MM.1S (cell line): ENCODE measurements at regions not wholly inside any gene's neighbourhood (a gene's known extent, or its start where the extent isn't known, plus 50 kb on each side); places are given as distances from the start of the nearest gene placed in this dataset.

Source experiments
- DNase-seq: peaks from one replicate; pipeline ENCODE4 v3.0.0-alpha.2; 2015
- H2AFZ ChIP-seq: fragments of 300-600 bp; sonication (generic); 2 replicates; pipeline ENCODE4 v1.6.0; 2016; ENCODE audit warnings: antibody characterized with exemption, low read length
- H3F3A ChIP-seq: fragments of 300-600 bp; sonication (generic); 2 replicates; pipeline ENCODE4 v1.6.1; 2016; ENCODE audit warnings: mild to moderate bottlenecking, antibody characterized with exemption, low read length, moderate library complexity, mixed read lengths; ENCODE audit not compliant: insufficient read depth
- H3K27ac ChIP-seq: fragments of 300-600 bp; sonication (generic); 2 replicates; pipeline ENCODE4 v1.5.1; 2016; ENCODE audit warnings: mild to moderate bottlenecking, low read length
- H3K27me3 ChIP-seq: fragments of 300-600 bp; sonication (generic); replicated peaks from 2 replicates; pipeline ENCODE4 v1.6.0; 2016; ENCODE audit warnings: low read length; ENCODE audit not compliant: insufficient read depth
- H3K36me3 ChIP-seq: fragments of 300-600 bp; sonication (generic); replicated peaks from 2 replicates; pipeline ENCODE4 v1.6.1; 2016; ENCODE audit warnings: mild to moderate bottlenecking, low read length, mixed read lengths; ENCODE audit not compliant: insufficient read depth
- H3K4me1 ChIP-seq: fragments of 300-600 bp; sonication (generic); 2 replicates; pipeline ENCODE4 v1.6.1; 2016; ENCODE audit warnings: low read length, mixed read lengths
- H3K4me2 ChIP-seq: fragments of 300-600 bp; sonication (generic); 2 replicates; pipeline ENCODE4 v1.6.0; 2016; ENCODE audit warnings: low read depth, low read length
- H3K4me3 ChIP-seq: fragments of 300-600 bp; sonication (generic); 2 replicates; pipeline ENCODE4 v1.5.1; 2016; ENCODE audit warnings: low read length, mixed read lengths
- H3K79me2 ChIP-seq: fragments of 300-600 bp; sonication (generic); 2 replicates; pipeline ENCODE4 v1.6.1; 2016; ENCODE audit warnings: mixed run types, low read length, mixed read lengths
- H3K9ac ChIP-seq: fragments of 300-600 bp; sonication (generic); 2 replicates; pipeline ENCODE4 v1.6.1; 2016; ENCODE audit warnings: low read length, mixed read lengths
- H3K9me2 ChIP-seq: fragments of 300-600 bp; sonication (generic); replicated peaks from 2 replicates; pipeline ENCODE4 v1.6.1; 2016; ENCODE audit warnings: mild to moderate bottlenecking, low read length, mixed read lengths; ENCODE audit not compliant: insufficient read depth
- H3K9me3 ChIP-seq: fragments of 300-600 bp; sonication (generic); replicated peaks from 2 replicates; pipeline ENCODE4 v1.6.1; 2016; ENCODE audit warnings: mild to moderate bottlenecking, low read length, mixed read lengths; ENCODE audit not compliant: insufficient read depth
- H4K20me1 ChIP-seq: fragments of 300-600 bp; sonication (generic); 2 replicates; pipeline ENCODE4 v1.6.1; 2016; ENCODE audit warnings: mild to moderate bottlenecking, low read length, moderate library complexity, mixed read lengths; ENCODE audit not compliant: insufficient read depth
- EZH2 ChIP-seq: fragments of 300-600 bp; sonication (generic); optimal IDR thresholded peaks from 2 replicates; pipeline ENCODE3; 2017; ENCODE audit warnings: low read depth, mild to moderate bottlenecking, antibody characterized with exemption, low read length, mixed read lengths
- EZH2phosphoT487 ChIP-seq: fragments of 300-600 bp; sonication (generic); IDR thresholded peaks from 2 replicates; pipeline ENCODE4 v1.6.1; 2018; ENCODE audit warnings: antibody characterized with exemption, low read length
- TF ChIP-seq, protein P1 (sequence below): fragments of 300-600 bp; sonication (generic); IDR thresholded peaks from 2 replicates; pipeline ENCODE4 v1.5.1; 2016; ENCODE audit warnings: antibody characterized with exemption, low read length, mixed read lengths

DNA sequence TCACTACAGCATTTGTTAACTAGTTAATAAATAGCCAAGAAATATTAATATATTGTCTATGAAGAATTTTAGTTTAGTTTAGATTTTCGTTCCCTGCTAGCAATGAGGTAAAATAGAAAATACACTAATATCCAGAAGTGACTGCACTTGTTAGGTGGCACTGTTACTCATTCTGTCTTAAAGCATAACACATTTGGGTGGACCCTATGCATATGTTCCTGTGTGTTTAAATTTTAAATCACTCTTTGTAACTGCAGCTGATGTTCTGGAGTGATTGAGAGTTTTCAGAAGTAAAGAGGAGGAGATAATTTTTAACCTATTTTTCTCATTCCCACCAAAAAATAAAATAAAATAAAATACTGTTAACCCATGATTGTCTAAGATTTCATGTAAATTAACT is 73.9 kb upstream of the SOX4 start:
- Histone ChIP-seq H4K20me1 (no peaks in the 10 kb centered on the region), H3K4me2 (no peak overlapping the region), H3K9me2 (no peaks in the 10 kb centered on the region), H3K27me3 (no peaks in the 10 kb centered on the region), H3K36me3 (no peaks in the 10 kb centered on the region; the same call in 1 of the 2 replicates), H3F3A (no peaks in the 10 kb centered on the region), H3K9me3 (no peaks in the 10 kb centered on the region), H2AFZ (no peak overlapping the region), H3K27ac (no peak overlapping the region), H3K4me3 (no peak overlapping the region), H3K79me2 (no peaks in the 10 kb centered on the region), H3K4me1 (no peaks in the 10 kb centered on the region), H3K9ac (no peak overlapping the region)
- DNase-seq: no peak
- TF ChIP-seq, protein P1, sequence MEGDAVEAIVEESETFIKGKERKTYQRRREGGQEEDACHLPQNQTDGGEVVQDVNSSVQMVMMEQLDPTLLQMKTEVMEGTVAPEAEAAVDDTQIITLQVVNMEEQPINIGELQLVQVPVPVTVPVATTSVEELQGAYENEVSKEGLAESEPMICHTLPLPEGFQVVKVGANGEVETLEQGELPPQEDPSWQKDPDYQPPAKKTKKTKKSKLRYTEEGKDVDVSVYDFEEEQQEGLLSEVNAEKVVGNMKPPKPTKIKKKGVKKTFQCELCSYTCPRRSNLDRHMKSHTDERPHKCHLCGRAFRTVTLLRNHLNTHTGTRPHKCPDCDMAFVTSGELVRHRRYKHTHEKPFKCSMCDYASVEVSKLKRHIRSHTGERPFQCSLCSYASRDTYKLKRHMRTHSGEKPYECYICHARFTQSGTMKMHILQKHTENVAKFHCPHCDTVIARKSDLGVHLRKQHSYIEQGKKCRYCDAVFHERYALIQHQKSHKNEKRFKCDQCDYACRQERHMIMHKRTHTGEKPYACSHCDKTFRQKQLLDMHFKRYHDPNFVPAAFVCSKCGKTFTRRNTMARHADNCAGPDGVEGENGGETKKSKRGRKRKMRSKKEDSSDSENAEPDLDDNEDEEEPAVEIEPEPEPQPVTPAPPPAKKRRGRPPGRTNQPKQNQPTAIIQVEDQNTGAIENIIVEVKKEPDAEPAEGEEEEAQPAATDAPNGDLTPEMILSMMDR: no peak
- TF ChIP-seq EZH2 (no peak), EZH2phosphoT487 (no peak)

DNA sequence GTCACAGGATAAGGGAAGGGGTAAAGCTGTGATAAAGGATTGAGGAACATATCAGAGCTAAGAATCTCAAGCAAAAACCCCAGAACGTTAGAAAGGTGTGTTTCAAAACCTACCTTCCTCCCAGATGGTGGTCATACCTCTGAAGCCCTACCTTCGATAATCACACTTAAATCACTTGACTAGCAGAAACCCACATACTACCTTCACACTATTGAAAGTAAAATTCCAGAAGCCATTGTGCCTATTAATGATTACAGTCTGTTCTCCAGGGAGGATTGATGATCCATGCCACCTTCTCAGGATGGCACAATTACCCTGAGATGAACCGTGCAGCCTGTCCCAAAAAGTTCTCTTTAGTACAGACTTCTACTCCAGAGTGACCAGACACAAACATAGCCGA is 72.3 kb upstream of the SOX4 start:
- DNase-seq: no peak

DNA sequence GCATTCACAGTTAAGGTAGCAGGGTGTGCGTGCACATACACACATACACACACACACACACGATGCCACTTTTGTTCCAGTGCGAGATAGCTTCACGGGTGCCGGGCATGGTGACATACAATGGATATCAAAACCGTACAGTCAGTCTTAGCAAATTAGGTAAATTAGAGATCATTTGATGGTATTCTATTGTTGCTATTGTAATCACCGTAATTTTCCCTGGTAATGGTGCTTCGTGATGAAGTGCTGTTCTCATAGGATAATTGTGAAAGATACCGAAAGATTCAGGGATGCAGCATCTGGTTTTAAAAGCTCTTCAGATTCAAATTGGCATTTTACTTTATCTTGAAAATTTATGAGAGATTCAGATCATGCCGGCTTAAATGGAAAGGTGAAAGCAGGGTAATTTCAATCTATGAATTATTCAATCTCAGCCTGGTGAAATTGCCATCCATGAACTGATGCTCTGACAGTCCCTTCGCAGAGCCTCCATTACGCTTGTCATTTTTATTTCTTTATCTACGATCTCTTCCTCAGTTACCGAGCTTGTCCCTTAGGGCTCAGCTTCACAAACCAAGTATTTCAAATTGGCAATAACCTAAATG is 71.3 kb upstream of the SOX4 start:
- H3K9ac ChIP-seq: no peak overlapping the region
- H4K20me1 ChIP-seq: no peaks in the 10 kb centered on the region
- no peak overlapping the region for H3K27ac ChIP-seq
- H3K4me2 ChIP-seq: no peak overlapping the region
- no peaks in the 10 kb centered on the region for H3K27me3 ChIP-seq
- H3K79me2 ChIP-seq: no peaks in the 10 kb centered on the region
- H3K36me3 ChIP-seq: no peaks in the 10 kb centered on the region; the same call in 1 of the 2 replicates
- no peaks in the 10 kb centered on the region for H3K9me2 ChIP-seq
- TF ChIP-seq EZH2phosphoT487 (no peak), EZH2 (no peak)
- TF ChIP-seq, protein P1: no peak
- H3F3A ChIP-seq: no peaks in the 10 kb centered on the region
- H3K9me3 ChIP-seq: no peaks in the 10 kb centered on the region
- DNase-seq: no peak
- no peaks in the 10 kb centered on the region for H3K4me1 ChIP-seq
- H2AFZ ChIP-seq: no peak overlapping the region
- H3K4me3 ChIP-seq: no peak overlapping the region

More for the DNA sequence above, 72.3 kb upstream of the SOX4 start:
- H3K27me3 ChIP-seq: no peaks in the 10 kb centered on the region
- H3K9me2 ChIP-seq: no peaks in the 10 kb centered on the region
- no peaks in the 10 kb centered on the region for H3F3A ChIP-seq
- H3K9ac ChIP-seq: no peak overlapping the region
- no peaks in the 10 kb centered on the region for H3K4me1 ChIP-seq
- H3K27ac ChIP-seq: no peak overlapping the region
- no peak overlapping the region for H3K4me2 ChIP-seq
- H3K4me3 ChIP-seq: no peak overlapping the region
- H3K36me3 ChIP-seq: no peaks in the 10 kb centered on the region; the same call in 1 of the 2 replicates
- H4K20me1 ChIP-seq: no peaks in the 10 kb centered on the region
- TF ChIP-seq EZH2: no peak
- TF ChIP-seq, protein P1: no peak
- no peak for TF ChIP-seq EZH2phosphoT487
- H3K79me2 ChIP-seq: no peaks in the 10 kb centered on the region
- no peak overlapping the region for H2AFZ ChIP-seq
- no peaks in the 10 kb centered on the region for H3K9me3 ChIP-seq
